Right renal cortex interstitium (tissue), 3 donors: ENCODE measurements at regions not wholly inside any gene's neighbourhood (a gene's known extent, or its start where the extent isn't known, plus 50 kb on each side); places are given as distances from the start of the nearest gene placed in this dataset.

Source experiments
- DNase-seq, 3 donors: peaks; one replicate each; pipeline ENCODE4 v3.0.0-alpha.2; 2013; ENCODE audit warnings: low read depth in 3 of 3, low spot score in 2 of 3

GRCh38 chr20:12764053-12764452, 244.7 kb upstream of the SPTLC3 start:
- no peak for DNase-seq

GRCh38 chr20:12764851-12765250, 243.9 kb upstream of the SPTLC3 start:
- DNase-seq, result no peak

- no peak for DNase-seq
These were observed 234.8 kb upstream of the SPTLC3 start for GRCh38 chr20:12773936-12774335.

GRCh38 chr20:12775041-12775440, 233.7 kb upstream of the SPTLC3 start:
- peak in 2 of 3 donors; percentile 29 to 56 for DNase-seq

- no peak for DNase-seq
These were observed 231.8 kb upstream of the SPTLC3 start for GRCh38 chr20:12777016-12777415.

GRCh38 chr20:12786276-12786675, 222.5 kb upstream of the SPTLC3 start:
- no peak for DNase-seq

- DNase-seq, result no peak
These were observed 220.0 kb upstream of the SPTLC3 start for GRCh38 chr20:12788632-12789299.

GRCh38 chr20:12790859-12791258, 217.9 kb upstream of the SPTLC3 start:
- DNase-seq, result no peak

GRCh38 chr20:12798286-12798685, 210.5 kb upstream of the SPTLC3 start:
- no peak for DNase-seq

GRCh38 chr20:12808006-12808567, 200.7 kb upstream of the SPTLC3 start:
- no peak for DNase-seq

- peak in 1 of 3 donors; percentile 37 for DNase-seq
These were observed 193.5 kb upstream of the SPTLC3 start for GRCh38 chr20:12815231-12815768.

- no peak for DNase-seq
These were observed 192.9 kb upstream of the SPTLC3 start for GRCh38 chr20:12815778-12816408.

- DNase-seq, result no peak
These were observed 187.5 kb upstream of the SPTLC3 start for GRCh38 chr20:12821249-12821648.

GRCh38 chr20:12823734-12824133, 185.0 kb upstream of the SPTLC3 start:
- DNase-seq, result no peak

GRCh38 chr20:12824328-12825225, 184.2 kb upstream of the SPTLC3 start:
- DNase-seq, result no peak

- DNase-seq, result no peak
These were observed 183.6 kb upstream of the SPTLC3 start for GRCh38 chr20:12825226-12825595.

GRCh38 chr20:12827816-12828385, 180.9 kb upstream of the SPTLC3 start:
- no peak for DNase-seq

- DNase-seq, result no peak
These were observed 179.6 kb upstream of the SPTLC3 start for GRCh38 chr20:12829170-12829569.

GRCh38 chr20:12833861-12834260, 174.9 kb upstream of the SPTLC3 start:
- no peak for DNase-seq

- DNase-seq, result no peak
These were observed 172.8 kb upstream of the SPTLC3 start for GRCh38 chr20:12835999-12836398.

- DNase-seq, result no peak
These were observed 171.1 kb upstream of the SPTLC3 start for GRCh38 chr20:12837646-12838045.
